ENCODE measurements at regions not wholly inside any gene's neighbourhood (a gene's known extent, or its start where the extent isn't known, plus 50 kb on each side); places are given as distances from the start of the nearest gene placed in this dataset.

GRCh38 chr2:212811036-212811805 lies 272.6 kb upstream of the ERBB4 start:
- Histone ChIP-seq H4K91ac (ENCODE audit: insufficient read length, low read depth, low read length) (no peak overlapping the region), H3K56ac (ENCODE audit: insufficient read length, low read depth, low read length) (no peak overlapping the region), H3K27ac (ENCODE audit: insufficient read length, low read depth, low read length) (no peak overlapping the region), H3K79me2 (ENCODE audit: insufficient read depth, low read length) (no peaks in the 10 kb centered on the region), H3K79me1 (ENCODE audit: insufficient read depth, low read depth, low read length, poor library complexity, severe bottlenecking) (no peaks in the 10 kb centered on the region), H4K8ac (replicated peaks; ENCODE audit: insufficient read length, low read depth, low read length) (no peak overlapping the region), H3K23ac (ENCODE audit: insufficient read length, low read depth, low read length) (no peak overlapping the region), H2AK5ac (ENCODE audit: insufficient read length, low read length) (no peak overlapping the region), H2BK120ac (ENCODE audit: low read depth, low read length, poor library complexity, severe bottlenecking) (no peak overlapping the region), H3K9me3 (ENCODE audit: control insufficient read depth, low read depth, low read length) (no peaks in the 10 kb centered on the region), H2BK20ac (ENCODE audit: low read depth, low read length, poor library complexity, severe bottlenecking) (no peak overlapping the region), H2AFZ (ENCODE audit: low read length) (no peak overlapping the region), H3K9ac (ENCODE audit: extremely low read depth, insufficient read length, low read length) (no peak overlapping the region), H4K20me1 (ENCODE audit: control insufficient read depth, insufficient read depth, insufficient read length) (no peaks in the 10 kb centered on the region), H2BK5ac (ENCODE audit: insufficient read length, low read length) (no peak overlapping the region), H4K5ac (ENCODE audit: insufficient read length, low read depth, low read length) (no peak overlapping the region), H3K18ac (ENCODE audit: insufficient read length, low read depth, low read length) (no peak overlapping the region), H3K4ac (ENCODE audit: low read depth, low read length) (no peak overlapping the region), H3K4me2 (ENCODE audit: insufficient read depth, insufficient read length, low read length) (no peak overlapping the region), H2BK15ac (ENCODE audit: low read depth, low read length) (no peak overlapping the region), H3K23me2 (ENCODE audit: insufficient read length, low read depth, low read length, poor library complexity, severe bottlenecking) (no peaks in the 10 kb centered on the region), H3K27me3 (ENCODE audit: insufficient read depth, low read length) (no peaks in the 10 kb centered on the region), H3T11ph (ENCODE audit: low read length) (no peak overlapping the region), H2BK12ac (ENCODE audit: insufficient read length, low read depth, low read length) (no peak overlapping the region), H3K4me1 (ENCODE audit: insufficient read depth, low read length) (no peaks in the 10 kb centered on the region), H3K14ac (ENCODE audit: insufficient read depth, low read length) (no peak overlapping the region)
- Mint-ChIP-seq H3K27ac (no peak overlapping the region), H3K4me3 (no peak overlapping the region), H3K27me3 (ENCODE audit: low read depth) (no peaks in the 10 kb centered on the region), H3K4me1 (no peaks in the 10 kb centered on the region), H3K36me3 (ENCODE audit: insufficient read depth in 1 of 3, low read depth in 3 of 3) (no peaks in the 10 kb centered on the region), H3K9me3 (no peaks in the 10 kb centered on the region)
- no peak for TF ChIP-seq CTCF (conservative IDR thresholded peaks at IDR 0.05)
- no peak for DNase-seq
- WGBS (ENCODE audit: extremely low coverage, insufficient read length, low lambda C conversion rate), result no CpG with 5 or more reads among the region's 3 CpGs
